Vagina (tissue), 2 donors: ENCODE measurements at regions not wholly inside any gene's neighbourhood (a gene's known extent, or its start where the extent isn't known, plus 50 kb on each side); places are given as distances from the start of the nearest gene placed in this dataset.

Experiments
- DNase-seq, 2 donors: peaks; one replicate each; pipeline ENCODE4 v3.0.0-alpha.2; 2017; ENCODE audit errors: extremely low spot score in 2 of 2
- H3K27ac ChIP-seq: fragments of 200-600 bp; sonication (generic); one replicate; pipeline ENCODE4 v1.5.1; 2019
- H3K27me3 ChIP-seq: fragments of 200-600 bp; sonication (generic); one replicate; pipeline ENCODE4 v1.5.1; 2019
- H3K36me3 ChIP-seq, 2 donors: fragments of 200-600 bp; sonication (generic); one replicate each; pipeline ENCODE4 v1.5.1; 2017 to 2019
- H3K4me1 ChIP-seq: fragments of 200-600 bp; sonication (generic); one replicate; pipeline ENCODE4 v1.5.1; 2019
- H3K4me3 ChIP-seq, 2 donors: fragments of 200-600 bp; sonication (generic); 1 replicate in 1 of 2; 2 replicates in 1 of 2; pipeline ENCODE4 v1.5.1; 2016 to 2019
- H3K9me3 ChIP-seq: fragments of 200-600 bp; sonication (generic); one replicate; pipeline ENCODE4 v1.5.1; 2019
- CTCF ChIP-seq, 3 experiments: fragments of 450-650 bp in 2 of 3; fragments of 200-600 bp in 1 of 3; sonication (generic) in 1 of 3; IDR thresholded peaks; one replicate each; pipeline ENCODE4 v1.5.1; 2017 to 2019; ENCODE audit warnings: antibody characterized with exemption in 3 of 3, mild to moderate bottlenecking in 2 of 3, moderate library complexity in 2 of 3
- POLR2A ChIP-seq, 2 donors: fragments of 450-650 bp; IDR thresholded peaks; one replicate each; pipeline ENCODE4 v1.6.1; 2017; ENCODE audit warnings: antibody characterized with exemption in 2 of 2, mild to moderate bottlenecking in 2 of 2, moderate library complexity in 2 of 2
- POLR2AphosphoS5 ChIP-seq, 2 donors: sonication (generic); formaldehyde crosslinking; IDR thresholded peaks; one replicate each; pipeline ENCODE4 v1.9.0; 2017; ENCODE audit warnings: antibody characterized with exemption in 2 of 2, mild to moderate bottlenecking in 2 of 2, low read depth in 1 of 2; ENCODE audit not compliant: insufficient read depth in 1 of 2
- intact Hi-C: fragments of 100-400 bp; cut with DNase I; formaldehyde crosslinking; loops from one replicate; pipeline ENCODE4 v1.15.1; 2023

- Histone ChIP-seq H3K4me1 (no peaks in the 10 kb centered on the region), H3K4me3 (no peak overlapping the region), H3K9me3 (no peaks in the 10 kb centered on the region), H3K27me3 (no peaks in the 10 kb centered on the region), H3K27ac (no peak overlapping the region), H3K36me3 (no peaks in the 10 kb centered on the region)
- intact Hi-C loops: no loop called here
- DNase-seq: peak; percentile 27 to 43
- TF ChIP-seq CTCF (IDR thresholded peaks at IDR 0.05) (no peak), POLR2AphosphoS5 (IDR thresholded peaks at IDR 0.05; ENCODE audit: insufficient read depth in 1 of 2, low read depth in 1 of 2) (no peak), POLR2A (IDR thresholded peaks at IDR 0.05) (no peak)
These were observed 317.7 kb downstream of the MATN1 start for GRCh38 chr1:30405631-30406212.

GRCh38 chr1:30405081-30405480 is 318.3 kb downstream of the MATN1 start:
- no peaks in the 10 kb centered on the region for H3K36me3 ChIP-seq
- DNase-seq: peak; percentile 72 to 82
- no peaks in the 10 kb centered on the region for H3K4me1 ChIP-seq
- no peak overlapping the region for H3K4me3 ChIP-seq
- intact Hi-C loops: no loop called here
- no peak overlapping the region for H3K27ac ChIP-seq
- H3K9me3 ChIP-seq: no peaks in the 10 kb centered on the region
- H3K27me3 ChIP-seq: no peaks in the 10 kb centered on the region
- no peak for TF ChIP-seq POLR2A (IDR thresholded peaks at IDR 0.05)
- TF ChIP-seq POLR2AphosphoS5 (IDR thresholded peaks at IDR 0.05; ENCODE audit: insufficient read depth in 1 of 2, low read depth in 1 of 2): no peak
- no peak for TF ChIP-seq CTCF (IDR thresholded peaks at IDR 0.05)

DNA sequence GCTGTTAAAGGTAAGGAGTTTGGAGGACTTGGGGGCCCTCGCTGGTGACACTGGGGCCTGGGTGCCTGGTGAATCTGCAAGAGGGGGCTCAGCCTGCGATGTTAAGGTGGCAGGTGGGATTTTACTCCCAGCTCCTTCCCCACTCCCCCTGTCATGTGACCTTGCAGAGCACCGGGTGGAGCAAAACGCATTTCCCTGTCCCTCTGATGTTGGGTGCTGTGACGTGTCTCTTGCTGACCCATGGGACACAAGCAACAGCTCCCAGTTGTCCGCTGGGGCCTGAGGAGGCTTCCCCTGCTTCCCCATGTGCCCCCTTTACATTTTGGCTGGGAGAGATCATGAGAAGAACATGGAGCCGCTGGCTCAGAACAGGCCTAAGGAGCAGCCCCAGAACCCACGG is 319.0 kb downstream of the MATN1 start:
- no peaks in the 10 kb centered on the region for H3K9me3 ChIP-seq
- H3K4me3 ChIP-seq: no peak overlapping the region
- no peak overlapping the region for H3K27ac ChIP-seq
- H3K36me3 ChIP-seq: no peaks in the 10 kb centered on the region
- DNase-seq: peak in 1 of 2 donors; percentile 27
- TF ChIP-seq POLR2A (IDR thresholded peaks at IDR 0.05): no peak
- TF ChIP-seq CTCF (IDR thresholded peaks at IDR 0.05): no peak
- no peak for TF ChIP-seq POLR2AphosphoS5 (IDR thresholded peaks at IDR 0.05; ENCODE audit: insufficient read depth in 1 of 2, low read depth in 1 of 2)
- H3K4me1 ChIP-seq: no peaks in the 10 kb centered on the region
- intact Hi-C loops: no loop called here
- no peaks in the 10 kb centered on the region for H3K27me3 ChIP-seq

DNA sequence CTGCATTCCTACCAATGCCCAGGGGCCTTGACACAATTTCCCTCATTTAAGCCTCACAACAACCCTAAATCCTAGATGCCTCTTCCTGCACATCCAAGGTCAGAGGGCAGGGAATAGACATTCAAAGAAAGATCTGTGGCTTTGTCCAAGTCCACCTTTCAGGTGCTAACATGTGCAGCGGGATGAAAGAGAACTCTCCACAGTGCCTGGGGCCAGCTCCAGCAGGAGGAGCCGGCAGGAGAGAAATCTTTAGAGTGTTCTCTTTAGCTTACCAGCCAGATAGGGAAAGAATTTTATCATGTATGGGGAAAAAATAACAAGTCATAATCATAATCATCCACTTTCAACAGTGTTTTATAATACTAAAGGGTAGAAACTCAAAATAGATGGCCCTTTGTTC is 319.7 kb downstream of the MATN1 start:
- no peaks in the 10 kb centered on the region for H3K36me3 ChIP-seq
- TF ChIP-seq POLR2AphosphoS5 (IDR thresholded peaks at IDR 0.05; ENCODE audit: insufficient read depth in 1 of 2, low read depth in 1 of 2) (no peak), POLR2A (IDR thresholded peaks at IDR 0.05) (no peak), CTCF (IDR thresholded peaks at IDR 0.05) (no peak)
- H3K4me1 ChIP-seq: no peaks in the 10 kb centered on the region
- no peak for DNase-seq
- H3K9me3 ChIP-seq: no peaks in the 10 kb centered on the region
- intact Hi-C loops: no loop called here
- H3K27ac ChIP-seq: no peak overlapping the region
- H3K27me3 ChIP-seq: no peaks in the 10 kb centered on the region
- H3K4me3 ChIP-seq: no peak overlapping the region

- H3K27me3 ChIP-seq: no peaks in the 10 kb centered on the region
- no peak overlapping the region for H3K4me3 ChIP-seq
- intact Hi-C loops: no loop called here
- TF ChIP-seq POLR2A (IDR thresholded peaks at IDR 0.05) (no peak), CTCF (IDR thresholded peaks at IDR 0.05) (no peak), POLR2AphosphoS5 (IDR thresholded peaks at IDR 0.05; ENCODE audit: insufficient read depth in 1 of 2, low read depth in 1 of 2) (no peak)
- no peaks in the 10 kb centered on the region for H3K9me3 ChIP-seq
- H3K4me1 ChIP-seq: no peaks in the 10 kb centered on the region
- no peak for DNase-seq
- H3K36me3 ChIP-seq: no peaks in the 10 kb centered on the region
- no peak overlapping the region for H3K27ac ChIP-seq
These were observed 320.2 kb downstream of the MATN1 start for GRCh38 chr1:30403061-30403645.
